HG03354 (cell line): ENCODE measurements at regions not wholly inside any gene's neighbourhood (a gene's known extent, or its start where the extent isn't known, plus 50 kb on each side); places are given as distances from the start of the nearest gene placed in this dataset.
"Not testable (repeated sequence)": the region's sequence is repeated elsewhere in the genome, so short reads cannot be mapped to it uniquely, and the experiment has no call there.

Source experiments
- ATAC-seq: cut with Tn5 transposase; IDR thresholded peaks from one replicate; pipeline ENCODE4 v1.9.1; 2021; ENCODE audit warnings: mild to moderate bottlenecking; ENCODE audit not compliant: unreplicated experiment, poor library complexity, severe bottlenecking

GRCh38 chr5:120164037-120164436 is 300.1 kb upstream of the PRR16 start:
- no peak for ATAC-seq

DNA sequence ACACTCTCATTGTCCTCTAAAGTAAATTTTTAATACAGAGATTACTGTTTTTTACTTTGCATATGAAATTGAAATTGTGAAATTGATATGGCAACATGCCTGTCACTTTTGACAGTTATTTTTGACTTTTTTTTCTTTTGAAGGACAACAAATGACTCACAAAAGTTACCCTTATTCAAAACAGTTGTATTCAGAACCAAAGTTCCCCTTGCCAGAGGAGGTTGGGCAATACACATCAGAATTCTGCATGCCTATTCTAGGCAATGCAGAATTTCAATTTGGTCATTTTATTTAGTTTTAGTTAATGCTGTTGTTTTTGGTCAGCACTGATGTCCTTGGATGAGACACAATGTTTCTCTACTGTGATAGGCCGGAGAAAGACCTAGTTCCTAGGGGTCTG is 299.1 kb upstream of the PRR16 start:
- ATAC-seq, result no peak

- no peak for ATAC-seq
Observed at GRCh38 chr5:120173125-120173524, 291.0 kb upstream of the PRR16 start.

DNA sequence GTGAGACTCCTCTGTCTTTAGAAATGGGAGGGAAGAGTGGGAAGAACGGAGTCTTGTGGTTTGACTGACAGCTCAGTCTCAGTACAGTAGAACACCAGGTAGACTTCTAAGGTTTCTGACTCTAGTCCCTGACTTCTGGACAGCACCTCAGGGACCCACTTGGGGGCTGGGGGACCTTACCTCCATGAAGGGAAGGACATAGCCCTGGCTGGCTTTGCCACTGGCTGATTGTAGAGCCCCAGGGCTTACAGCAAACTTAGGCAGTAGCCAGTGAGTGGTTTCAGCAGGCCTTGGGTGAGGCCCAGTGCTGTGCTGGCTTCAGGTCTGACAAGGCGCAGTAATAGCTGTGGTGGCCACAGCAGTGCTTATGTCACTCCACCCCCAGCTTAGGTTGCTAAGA is 290.0 kb upstream of the PRR16 start:
- no peak for ATAC-seq

- ATAC-seq, result not testable (repeated sequence)
Observed at GRCh38 chr5:120181238-120181637, 282.9 kb upstream of the PRR16 start.

GRCh38 chr5:120194650-120195049 is 269.4 kb upstream of the PRR16 start:
- not testable (repeated sequence) for ATAC-seq

DNA sequence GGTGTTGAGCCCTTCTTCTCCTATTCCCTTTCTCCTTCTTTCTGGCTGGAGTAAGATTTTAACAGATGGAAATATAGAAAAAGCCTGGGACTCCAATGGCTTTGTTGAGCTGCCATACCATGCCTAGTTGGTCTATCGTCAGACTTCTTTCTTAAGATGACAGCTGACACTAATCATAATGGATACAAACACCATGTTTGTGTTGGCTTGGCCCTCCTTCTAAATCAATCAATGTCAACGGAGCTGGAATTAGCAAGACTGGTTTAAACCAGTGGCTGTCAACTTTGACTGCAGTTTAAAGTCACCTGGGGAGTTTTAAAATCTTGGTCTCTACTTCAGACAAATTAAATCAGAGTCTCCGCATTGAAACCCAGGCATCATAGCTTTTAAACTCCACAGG is 264.5 kb upstream of the PRR16 start:
- ATAC-seq, result no peak

GRCh38 chr5:120207129-120207528 is 257.0 kb upstream of the PRR16 start:
- ATAC-seq, result no peak

- no peak for ATAC-seq
Observed at GRCh38 chr5:120217001-120217400, 247.1 kb upstream of the PRR16 start.

DNA sequence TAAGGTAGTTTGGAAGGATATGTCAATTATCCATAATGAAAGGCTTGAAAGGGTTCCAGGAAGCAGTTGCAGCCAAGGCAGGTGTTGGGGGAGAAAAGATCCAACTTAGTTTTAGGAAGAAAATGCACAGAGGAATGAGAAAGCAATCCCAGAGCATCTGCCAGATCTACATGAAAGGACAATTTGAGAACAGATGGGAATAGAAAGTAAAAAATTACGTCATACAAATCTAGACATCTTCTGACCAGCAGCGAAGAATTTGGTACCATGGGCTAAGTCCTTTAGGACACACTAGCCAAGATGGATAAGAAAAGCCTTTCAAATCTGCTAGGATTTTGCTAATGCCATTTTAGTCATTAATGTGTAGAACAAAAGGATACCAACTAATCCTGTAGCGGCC is 244.1 kb upstream of the PRR16 start:
- ATAC-seq, result no peak

DNA sequence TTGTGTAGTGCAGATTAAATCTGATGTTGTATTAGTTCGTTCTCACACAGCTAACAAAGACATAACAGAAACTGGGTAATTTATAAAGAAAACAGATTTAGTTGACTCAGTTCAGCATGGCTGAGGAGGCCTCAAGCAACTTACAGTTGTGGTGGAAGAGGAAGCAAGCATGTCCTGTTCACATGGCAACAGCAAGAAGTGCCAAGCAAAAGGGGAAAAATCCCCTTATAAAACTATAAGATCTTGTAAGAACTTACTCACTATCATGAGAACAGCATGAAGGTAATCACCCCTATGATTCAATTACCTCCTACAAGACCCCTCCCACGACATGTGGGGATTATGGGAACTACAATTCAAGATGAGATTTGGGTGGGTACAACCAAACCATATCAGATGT is 238.6 kb upstream of the PRR16 start:
- no peak for ATAC-seq

- no peak for ATAC-seq
Observed at GRCh38 chr5:120228262-120229031, 235.7 kb upstream of the PRR16 start.

GRCh38 chr5:120229036-120229435 is 235.1 kb upstream of the PRR16 start:
- no peak for ATAC-seq

- no peak for ATAC-seq
Observed at GRCh38 chr5:120231563-120231962, 232.5 kb upstream of the PRR16 start.

DNA sequence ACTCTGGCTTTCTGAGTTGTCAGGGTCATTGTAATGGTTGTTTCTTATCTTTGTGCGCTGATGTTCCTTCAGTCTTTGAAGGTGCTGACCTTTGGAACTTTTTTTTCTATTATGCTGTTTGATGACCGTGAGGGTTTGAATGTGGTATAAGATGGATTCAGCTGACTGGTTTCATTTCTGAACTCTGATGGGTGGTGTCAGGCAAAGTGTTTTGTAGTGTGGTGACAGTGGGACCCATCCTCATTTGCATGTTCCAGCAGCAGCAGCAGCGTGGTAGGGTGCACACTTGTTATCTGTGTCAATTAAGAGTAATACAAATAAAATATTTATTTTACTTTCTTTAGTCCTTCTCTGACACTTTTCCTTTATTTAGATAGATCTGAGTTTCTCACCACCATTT is 227.7 kb upstream of the PRR16 start:
- peak; percentile 61 for ATAC-seq

- ATAC-seq, result no peak
Observed at GRCh38 chr5:120239086-120239485, 225.0 kb upstream of the PRR16 start.

GRCh38 chr5:120240706-120241105 is 223.4 kb upstream of the PRR16 start:
- ATAC-seq, result no peak

DNA sequence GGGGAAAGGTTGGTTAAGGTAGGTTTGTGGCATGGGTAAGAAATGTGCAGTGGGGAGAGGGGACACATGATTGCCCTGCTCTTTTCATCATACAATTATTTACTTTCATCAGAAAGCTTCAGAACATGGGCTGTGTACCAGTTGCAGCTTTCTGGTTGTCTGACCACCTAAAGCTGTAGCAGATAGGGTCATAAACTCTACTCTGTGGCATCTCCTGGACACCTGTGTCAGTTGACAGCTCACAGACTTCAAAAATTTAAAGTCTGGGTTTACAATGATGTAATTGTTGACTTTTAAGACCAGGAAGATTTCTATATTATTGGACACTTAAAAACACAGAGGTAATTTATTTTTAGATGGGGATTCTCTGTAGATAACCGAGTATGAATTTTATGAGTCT is 222.7 kb upstream of the PRR16 start:
- no peak for ATAC-seq

DNA sequence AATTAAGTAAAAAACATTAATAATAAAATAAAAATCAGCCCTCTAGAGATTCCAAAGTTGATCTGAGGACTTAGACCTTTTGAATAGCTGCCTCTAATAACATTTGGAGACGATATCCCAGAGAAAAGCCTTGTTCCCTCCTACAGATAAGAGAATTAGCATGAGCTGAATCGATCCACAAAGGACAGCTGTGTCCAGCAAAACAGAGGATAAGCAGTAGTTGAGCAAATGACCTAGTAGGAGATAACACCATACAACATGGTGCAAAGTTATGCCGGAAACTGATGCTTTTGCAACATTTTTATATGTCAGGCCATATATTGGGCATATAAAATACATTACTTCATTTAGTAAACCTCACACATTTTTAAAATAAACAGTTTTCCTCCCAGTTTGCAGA is 212.2 kb upstream of the PRR16 start:
- ATAC-seq, result no peak

DNA sequence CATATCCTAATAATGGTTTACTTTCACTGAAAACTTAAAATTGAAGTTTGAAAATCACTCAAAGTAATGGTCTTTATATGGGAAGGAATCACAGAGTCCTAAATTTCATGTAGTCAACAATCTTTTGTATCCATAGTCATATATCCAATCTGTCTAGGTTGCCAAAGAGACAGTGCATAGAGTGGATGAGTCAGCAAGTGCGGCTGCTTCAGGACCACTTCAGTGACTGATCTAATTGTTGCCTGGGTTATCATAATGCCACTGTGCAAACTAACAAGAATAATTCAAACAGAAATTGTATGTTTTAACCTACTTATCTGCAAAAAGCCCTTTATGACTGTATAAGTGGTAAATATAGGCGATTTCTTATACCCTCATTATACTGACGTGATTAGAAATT is 211.3 kb upstream of the PRR16 start:
- ATAC-seq, result no peak

GRCh38 chr5:120254385-120254784 is 209.7 kb upstream of the PRR16 start:
- ATAC-seq, result no peak

- no peak for ATAC-seq
Observed at GRCh38 chr5:120255214-120255613, 208.9 kb upstream of the PRR16 start.
